NCI-H2227 (cell line): ENCODE measurements at regions not wholly inside any gene's neighbourhood (a gene's known extent, or its start where the extent isn't known, plus 50 kb on each side); places are given as distances from the start of the nearest gene placed in this dataset.

Experiments used
- DNase-seq: peaks from one replicate; lab custom pipeline; 2025; ENCODE audit not compliant: unreplicated experiment; lab: John Stamatoyannopoulos, UW

- DNase-seq: no peak
Measured at GRCh38 chr10:44301781-44302355, 83.0 kb downstream of the CXCL12 start.

- no peak for DNase-seq
Measured at GRCh38 chr10:44300666-44301649, 83.9 kb downstream of the CXCL12 start.

DNA sequence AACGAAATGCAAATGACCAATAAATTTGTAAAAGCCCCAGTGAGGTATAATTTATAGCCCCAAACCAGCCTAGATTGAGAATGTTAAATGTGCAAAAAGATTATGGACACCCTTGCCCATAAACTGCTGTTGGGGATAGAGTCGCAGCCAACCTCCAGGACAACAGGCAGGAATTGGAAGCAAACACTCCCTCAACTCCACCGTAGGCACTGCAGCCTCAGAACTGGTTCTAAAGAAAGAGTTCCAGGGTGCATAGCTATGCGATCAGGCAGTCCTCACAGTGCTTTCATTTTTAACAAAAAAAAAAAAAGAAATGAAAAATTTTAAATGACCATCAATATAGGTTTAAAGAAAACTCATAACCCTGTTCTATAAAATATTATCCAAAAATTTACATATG lies 86.2 kb downstream of the CXCL12 start:
- DNase-seq: no peak

DNA sequence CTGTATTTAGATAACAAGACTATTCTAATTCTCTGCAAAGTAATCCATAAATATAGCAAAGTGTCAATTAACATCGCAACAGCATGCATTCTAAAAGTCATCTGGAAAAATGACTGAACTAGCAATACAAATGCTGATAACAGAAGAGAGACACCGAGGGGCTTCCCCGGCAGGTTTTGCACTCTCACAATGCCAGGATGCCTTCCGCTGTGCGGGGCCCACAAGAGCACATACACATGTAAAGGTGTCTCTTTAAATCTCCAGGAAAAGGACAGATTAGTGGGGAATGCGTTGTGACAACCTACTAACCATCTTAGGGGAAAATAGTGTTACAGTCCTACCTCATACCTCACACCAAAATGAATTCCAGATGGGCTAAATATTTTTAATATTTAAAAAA lies 86.9 kb downstream of the CXCL12 start:
- DNase-seq: no peak

DNA sequence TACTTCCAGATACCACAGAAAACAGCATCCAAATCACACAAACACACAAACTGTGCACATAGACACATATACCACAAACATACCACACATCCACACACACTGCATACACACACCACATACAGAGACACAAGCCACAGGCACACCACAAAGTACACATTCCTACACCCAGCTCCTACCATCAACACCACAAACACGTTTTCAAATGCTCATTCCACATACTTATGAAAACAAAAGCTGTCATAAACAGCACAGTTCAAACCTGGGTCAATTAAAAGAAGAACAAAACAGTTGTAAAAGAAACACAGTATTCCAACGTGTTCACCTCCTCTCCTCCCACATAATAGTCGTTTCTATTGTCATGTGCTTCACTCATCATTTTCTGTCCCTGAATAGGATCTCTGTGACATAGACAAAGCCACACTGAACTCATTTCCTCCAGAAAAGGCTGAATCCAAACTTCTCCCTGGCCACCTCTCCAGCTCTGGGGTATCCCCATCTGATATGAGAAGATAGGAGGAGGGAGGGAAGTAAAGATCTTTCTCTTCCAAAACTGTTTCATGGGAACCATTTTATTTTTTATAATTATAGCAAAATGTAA lies 89.2 kb downstream of the CXCL12 start:
- DNase-seq: no peak

DNA sequence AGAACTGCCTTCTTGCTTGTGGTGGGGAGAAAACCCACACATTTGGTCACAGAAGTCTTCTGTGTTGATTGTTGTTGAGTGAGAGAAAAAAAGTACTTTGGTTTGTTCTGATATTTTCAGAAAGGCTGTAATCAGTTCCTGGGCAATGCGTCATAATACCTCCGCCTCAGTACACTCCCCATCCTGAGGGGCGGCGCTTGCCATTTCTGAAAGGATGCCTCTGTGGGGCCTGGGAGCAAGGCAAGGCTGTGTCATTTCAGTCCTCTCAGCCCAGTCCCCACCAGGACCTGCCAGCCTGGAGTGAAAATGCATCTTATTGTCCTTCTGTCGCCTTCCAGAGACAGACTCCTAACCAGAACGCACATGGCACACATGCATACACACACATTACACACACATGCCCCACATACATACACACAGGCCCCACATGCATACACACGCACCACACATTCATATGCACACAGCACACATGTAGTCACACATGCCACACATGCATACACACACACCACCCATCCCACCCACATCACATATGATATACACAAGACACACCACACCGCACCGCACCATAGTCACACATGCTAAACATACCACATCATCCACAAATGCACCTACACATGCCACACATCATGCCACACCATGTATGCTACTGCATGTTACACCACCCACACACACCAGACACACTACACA lies 90.0 kb downstream of the CXCL12 start:
- DNase-seq: no peak

DNA sequence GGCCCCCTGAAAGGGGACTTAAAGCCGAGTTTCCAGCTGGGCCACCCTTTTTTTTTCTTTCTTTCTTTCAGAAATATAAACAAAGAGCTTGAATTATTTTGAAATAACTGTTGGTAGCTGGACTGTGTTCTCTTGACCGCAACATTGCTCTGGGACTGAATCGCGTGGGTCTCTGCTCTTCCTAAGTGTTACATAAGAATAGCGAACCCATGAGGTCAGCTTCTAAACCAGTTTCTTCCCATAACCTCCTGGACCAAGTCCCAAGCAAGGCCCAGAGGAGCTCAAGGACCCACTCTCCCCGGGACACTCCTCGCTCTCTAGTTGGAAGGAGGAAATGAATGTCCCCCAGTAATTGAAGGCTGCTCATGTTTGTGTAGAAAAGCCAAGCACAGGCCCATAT lies 91.1 kb downstream of the CXCL12 start:
- no peak for DNase-seq

GRCh38 chr10:44293306-44293778 lies 91.6 kb downstream of the CXCL12 start:
- no peak for DNase-seq

- DNase-seq: no peak
Measured at GRCh38 chr10:44292390-44293002, 92.4 kb downstream of the CXCL12 start.

GRCh38 chr10:44291091-44291490 lies 93.8 kb downstream of the CXCL12 start:
- DNase-seq: no peak

- no peak for DNase-seq
Measured at GRCh38 chr10:44289125-44289524, 95.8 kb downstream of the CXCL12 start.

- DNase-seq: no peak
Measured at GRCh38 chr10:44287408-44287807, 97.5 kb downstream of the CXCL12 start.

DNA sequence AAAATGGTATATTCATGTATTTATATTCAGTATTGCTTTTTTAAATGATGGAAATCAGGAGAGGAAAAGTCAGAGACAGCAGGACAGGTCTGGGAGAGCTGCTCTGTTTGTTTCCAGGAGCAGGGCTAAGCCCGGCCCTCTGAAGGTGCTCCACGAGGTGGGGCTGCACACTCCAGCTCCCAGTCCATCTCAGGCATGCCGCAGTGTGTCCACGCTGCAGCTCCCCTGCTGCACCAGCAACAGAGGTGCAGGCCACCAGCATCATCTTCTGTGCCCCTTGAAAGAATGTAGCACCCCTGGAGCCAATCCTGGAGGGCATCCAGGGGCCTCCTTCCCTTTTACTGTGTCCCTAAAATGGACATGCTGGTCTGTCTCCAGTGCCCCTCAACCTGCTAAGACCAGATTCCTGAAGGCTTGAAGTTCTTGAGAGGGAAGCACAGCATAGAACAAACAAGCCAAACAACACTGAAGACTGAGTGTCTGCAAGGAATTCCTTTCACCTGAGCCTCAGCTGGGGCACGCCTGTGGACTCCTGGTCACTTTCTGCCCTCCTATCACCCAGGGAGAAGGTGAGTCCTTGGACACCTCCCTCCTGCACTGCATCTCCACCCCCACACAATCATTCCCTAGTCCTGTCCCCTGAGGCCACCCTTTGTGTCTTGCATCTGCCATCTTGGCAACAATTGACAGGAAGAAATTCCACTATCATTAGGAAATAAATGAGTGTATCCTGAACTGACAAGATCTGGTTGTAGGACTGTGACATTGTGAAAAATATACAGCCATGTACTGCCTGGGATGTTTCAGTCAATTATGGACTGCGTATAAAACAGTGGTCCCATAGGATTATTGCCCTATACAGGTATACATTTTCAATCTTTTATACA lies 100.5 kb downstream of the CXCL12 start:
- no peak for DNase-seq

DNA sequence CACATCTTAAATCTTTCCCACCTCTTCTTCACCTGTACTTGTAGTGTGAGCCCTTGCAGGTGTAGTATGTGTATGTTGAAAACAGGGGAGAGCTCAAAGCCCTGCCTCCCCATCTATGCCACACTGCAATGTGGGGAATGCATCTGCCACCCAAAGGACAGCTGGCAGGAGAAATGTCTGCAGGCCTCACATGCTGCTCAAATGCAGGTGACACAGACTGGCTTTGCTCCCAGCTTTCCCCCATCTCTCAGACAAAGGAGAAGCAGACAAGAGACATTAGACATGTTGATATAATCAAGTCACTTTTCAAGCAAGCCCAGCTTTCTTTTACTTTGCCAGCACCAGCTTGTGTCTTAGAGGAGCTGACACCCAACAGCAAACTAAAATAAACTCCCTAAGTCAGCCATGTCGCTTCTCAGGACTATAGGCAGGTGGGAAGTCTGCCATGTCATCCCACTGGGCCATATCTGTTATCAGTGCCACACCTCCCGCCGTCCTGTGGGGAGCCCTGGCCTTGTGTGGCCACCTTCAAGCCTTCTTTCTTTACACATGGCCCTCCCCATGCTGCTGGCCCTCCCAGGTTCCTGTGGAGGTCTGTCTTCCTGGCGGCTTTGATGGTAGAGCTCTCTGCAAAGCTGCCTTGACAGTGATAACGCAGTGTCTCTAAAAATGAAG lies 102.1 kb downstream of the CXCL12 start:
- no peak for DNase-seq

DNA sequence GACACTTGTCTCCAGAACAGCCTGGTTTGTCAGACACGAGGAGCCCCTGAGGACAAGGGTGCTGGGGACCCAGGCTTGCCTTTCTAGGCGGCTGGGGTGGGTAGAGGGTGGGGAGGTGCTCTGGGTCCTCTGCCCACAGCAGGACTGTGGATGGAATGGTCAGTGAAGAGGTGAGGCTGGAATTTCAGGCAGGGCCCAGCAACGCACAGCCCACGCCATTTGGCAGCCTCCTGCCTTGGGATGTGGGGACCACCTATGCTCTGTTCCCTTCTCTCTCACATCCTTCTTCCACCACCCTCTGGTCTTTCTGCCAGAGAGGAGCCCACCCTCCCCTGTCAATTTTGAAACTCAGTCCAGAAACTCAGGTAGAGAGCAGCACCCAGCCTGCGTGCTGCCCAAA lies 103.2 kb downstream of the CXCL12 start:
- no peak for DNase-seq

- no peak for DNase-seq
Measured at GRCh38 chr10:44281089-44281613, 103.7 kb downstream of the CXCL12 start.

GRCh38 chr10:44280226-44281014 lies 104.5 kb downstream of the CXCL12 start:
- no peak for DNase-seq

DNA sequence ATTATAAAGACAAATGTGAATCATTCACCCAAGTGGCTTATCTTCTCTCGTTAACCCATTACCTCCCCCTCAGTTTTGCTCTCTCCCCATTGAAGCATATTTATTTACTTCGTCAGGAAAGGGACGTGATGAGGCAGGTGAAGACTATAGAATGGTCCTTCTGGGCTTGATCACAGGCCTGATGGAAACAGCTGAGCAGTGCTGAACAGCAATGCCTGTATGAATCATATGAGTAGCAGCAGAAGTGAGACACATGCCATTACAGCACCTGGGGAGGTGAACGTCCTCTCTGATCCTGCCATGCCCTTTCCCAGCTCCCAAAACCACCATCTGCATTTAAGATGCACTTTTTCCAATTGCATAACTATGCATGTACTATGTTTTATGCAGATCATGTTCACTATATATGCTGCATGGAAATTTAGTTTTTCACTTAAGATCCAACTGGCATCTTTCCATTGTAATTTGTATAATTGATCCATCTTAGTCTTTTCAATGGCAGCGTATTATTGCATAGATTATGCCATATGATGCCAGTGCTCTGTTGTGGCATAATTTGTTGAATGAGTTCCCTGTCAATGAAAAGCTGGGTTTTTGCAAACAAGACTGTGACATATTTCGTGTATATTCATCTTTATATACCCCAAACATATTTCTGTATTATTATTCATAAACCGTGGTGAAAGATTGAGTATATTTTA lies 105.3 kb downstream of the CXCL12 start:
- DNase-seq: no peak
